Naive thymus-derived CD8-positive, alpha-beta T cell (primary cell): ENCODE measurements at regions not wholly inside any gene's neighbourhood (a gene's known extent, or its start where the extent isn't known, plus 50 kb on each side); places are given as distances from the start of the nearest gene placed in this dataset.
A peak's percentile ranks its signal among the peaks of the same experiment; 100 is the strongest.
"Not testable (repeated sequence)": the region's sequence is repeated elsewhere in the genome, so short reads cannot be mapped to it uniquely, and the experiment has no call there.

ENCODE experiments used
- ATAC-seq, 2 donors: fragments of 150-1000 bp; cut with Tn5 transposase in 1 of 2; sonication (Bioruptor Pico), chemical (Tn5 transposase) in 1 of 2; 1 replicate in 1 of 2; 2 replicates in 1 of 2; pipeline ENCODE4 v1.10.0; 2021; ENCODE audit warnings: mild to moderate bottlenecking in 2 of 2, moderate library complexity in 2 of 2
- POLR2A ChIA-PET: fragments of 350-600 bp; sonication (Branson Sonifier 250); formaldehyde crosslinking; loops from one replicate; lab custom pipeline; 2021; ENCODE audit warnings: antibody characterized with exemption; lab: Charles Lee
- DNase-seq, 10 donors: peaks; one replicate each; pipeline versions ENCODE4 v3.0.0 to v3.0.0-alpha.2; 2020 to 2022
- H3K27ac Mint-ChIP-seq, 10 donors: one replicate each; pipeline ENCODE4 v1.8.0; 2020 to 2022; ENCODE audit warnings: mild to moderate bottlenecking in 10 of 10, mixed read lengths in 10 of 10, moderate library complexity in 4 of 10, inconsistent platforms in 1 of 10
- H3K27me3 Mint-ChIP-seq, 5 donors: one replicate each; pipeline ENCODE4 v1.8.0; 2021 to 2022; ENCODE audit warnings: mixed read lengths in 5 of 5
- H3K36me3 Mint-ChIP-seq, 3 donors: one replicate each; pipeline ENCODE4 v1.8.0; 2020 to 2022; ENCODE audit warnings: mixed read lengths in 3 of 3, mild to moderate bottlenecking in 2 of 3, inconsistent platforms in 1 of 3
- H3K4me1 Mint-ChIP-seq, 4 donors: one replicate each; pipeline ENCODE4 v1.8.0; 2021 to 2022; ENCODE audit warnings: mixed read lengths in 4 of 4
- H3K4me3 Mint-ChIP-seq, 10 donors: one replicate each; pipeline ENCODE4 v1.8.0; 2020 to 2022; ENCODE audit warnings: mild to moderate bottlenecking in 10 of 10, mixed read lengths in 10 of 10, moderate library complexity in 6 of 10, inconsistent platforms in 1 of 10
- H3K9me3 Mint-ChIP-seq, 9 donors: one replicate each; pipeline ENCODE4 v1.8.0; 2020 to 2022; ENCODE audit warnings: mixed read lengths in 9 of 9, mild to moderate bottlenecking in 3 of 9, inconsistent platforms in 1 of 9, moderate library complexity in 1 of 9

DNA sequence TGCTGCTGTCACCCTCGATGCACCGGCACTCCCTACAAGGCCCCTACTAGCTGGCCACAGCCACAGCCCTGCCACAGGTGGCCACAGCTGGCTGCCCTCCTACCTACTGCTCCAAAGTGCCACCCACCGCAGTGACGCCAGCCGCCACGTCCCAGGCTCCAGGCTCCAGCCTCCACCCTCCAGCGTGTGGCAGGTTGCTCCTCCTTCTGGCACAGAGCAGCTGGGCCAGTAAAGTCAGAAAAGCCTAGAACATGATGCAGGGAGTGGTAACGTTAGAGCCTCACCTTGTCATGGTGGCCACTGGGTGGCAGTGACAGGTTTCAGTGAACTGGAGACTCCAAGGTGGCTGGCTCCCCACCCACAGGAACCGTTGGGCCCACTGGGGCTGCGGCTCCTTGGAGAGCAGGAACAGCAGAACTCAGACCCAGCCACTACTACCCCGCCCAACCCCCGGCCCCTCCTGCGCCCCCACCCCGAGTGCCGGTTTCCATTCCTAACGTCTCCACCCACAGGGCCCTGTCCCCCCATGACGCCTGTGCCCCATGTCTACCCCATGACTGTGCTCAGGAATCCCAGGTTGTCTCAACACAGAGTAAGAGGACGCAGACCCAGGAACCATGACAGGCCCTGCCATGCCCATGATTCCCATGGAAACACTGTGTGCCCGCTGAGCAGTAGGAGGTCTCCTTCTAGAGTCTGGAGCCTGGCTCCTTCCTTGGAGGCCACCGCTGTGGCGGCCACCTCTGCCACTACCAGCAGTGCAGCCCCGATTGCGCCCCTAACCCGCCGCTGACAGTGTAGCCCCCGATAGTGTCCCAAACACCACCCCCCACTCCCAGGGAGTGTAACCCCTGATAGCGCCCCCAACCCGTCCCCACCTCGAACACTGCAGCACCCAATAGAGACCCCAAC lies 52.3 kb upstream of the ZNF33B start:
- DNase-seq (no peak), ATAC-seq (no peak)
- Mint-ChIP-seq H3K4me1 (peaks cover 0 to 13% (median 0%) of the 10 kb centered on the region in 4 donors), H3K27me3 (peaks cover 0 to 7% (median 3%) of the 10 kb centered on the region in 5 donors), H3K4me3 (no peak overlapping the region), H3K9me3 (peaks cover 0 to 4% (median 0%) of the 10 kb centered on the region in 9 donors), H3K27ac (no peak overlapping the region), H3K36me3 (no peaks in the 10 kb centered on the region)
- POLR2A ChIA-PET = no interaction called here

DNA sequence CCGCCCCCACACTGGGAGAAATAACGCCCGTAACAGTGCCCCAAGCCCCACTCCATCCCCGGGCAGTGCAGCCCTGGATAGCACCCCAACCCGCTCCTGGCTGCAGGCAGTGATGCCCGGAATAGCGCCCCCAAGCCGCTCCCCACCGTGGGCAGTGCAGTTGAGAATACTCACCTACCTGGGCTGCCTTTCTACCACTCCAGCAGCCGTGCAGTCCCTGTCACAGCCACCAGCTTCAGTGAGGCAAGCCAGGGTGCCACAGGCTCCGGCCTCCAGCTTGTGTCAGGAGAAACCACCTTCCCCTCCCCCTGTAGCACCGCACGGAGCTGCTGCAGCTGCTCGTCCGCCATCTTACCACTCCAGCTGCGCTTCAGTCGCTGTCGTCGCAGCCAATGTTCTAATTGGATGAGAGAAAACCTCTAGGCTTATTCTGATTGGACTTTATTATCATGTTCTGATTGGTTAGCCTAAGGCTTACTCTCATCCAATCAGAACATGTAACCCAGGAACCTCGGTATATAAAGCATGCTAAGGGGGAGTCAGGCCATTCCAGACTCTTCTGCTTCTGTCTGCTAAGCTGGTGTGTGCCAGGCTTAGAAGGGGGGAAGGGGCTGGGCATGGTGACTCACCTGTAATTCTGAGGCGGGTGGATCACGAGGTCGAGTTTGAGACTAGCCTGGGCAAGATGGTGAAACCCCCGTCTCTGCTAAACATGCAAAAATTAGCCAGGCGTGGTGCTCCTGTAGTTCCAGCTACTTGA lies 53.2 kb upstream of the ZNF33B start:
- peak overlapping the region in 1 of 10 donors; percentile 8 for H3K27ac Mint-ChIP-seq
- H3K27me3 Mint-ChIP-seq = peaks cover 0 to 7% (median 3%) of the 10 kb centered on the region in 5 donors
- peak overlapping the region in 1 of 10 donors; percentile 60 for H3K4me3 Mint-ChIP-seq
- no peaks in the 10 kb centered on the region for H3K36me3 Mint-ChIP-seq
- POLR2A ChIA-PET = no interaction called here
- H3K4me1 Mint-ChIP-seq = peaks cover 0 to 13% (median 0%) of the 10 kb centered on the region in 4 donors
- DNase-seq (no peak), ATAC-seq (no peak)
- H3K9me3 Mint-ChIP-seq = peaks cover 0 to 4% (median 0%) of the 10 kb centered on the region in 9 donors

DNA sequence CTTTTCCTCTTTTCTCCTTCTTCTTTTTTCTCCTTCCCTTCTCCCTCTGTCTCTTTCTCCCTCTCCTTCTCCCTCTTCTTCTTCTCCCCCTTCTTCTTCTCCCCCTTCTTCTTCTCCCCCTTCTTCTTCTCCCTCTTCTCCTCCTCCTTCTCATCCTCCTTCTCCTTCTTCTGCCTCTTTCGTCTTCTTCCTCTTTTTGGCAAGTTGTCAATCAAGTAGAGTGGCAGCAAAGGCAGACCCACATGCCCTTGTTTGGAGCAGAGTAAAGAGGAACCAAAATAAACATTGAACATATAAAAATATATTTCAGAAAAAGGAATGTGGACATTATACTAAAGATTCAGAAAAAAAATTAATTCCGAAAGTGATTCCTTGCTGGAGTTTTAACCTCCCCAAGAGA lies 59.6 kb upstream of the ZNF33B start:
- Mint-ChIP-seq H3K4me3 (no peak overlapping the region), H3K9me3 (peaks cover 0 to 7% (median 0%) of the 10 kb centered on the region in 9 donors), H3K27me3 (peaks cover 13 to 50% (median 23%) of the 10 kb centered on the region in 5 donors), H3K27ac (no peak overlapping the region), H3K36me3 (peaks cover 0 to 3% (median 2%) of the 10 kb centered on the region in 3 donors), H3K4me1 (no peaks in the 10 kb centered on the region)
- ATAC-seq (no peak), DNase-seq (no peak)
- POLR2A ChIA-PET = no interaction called here

DNA sequence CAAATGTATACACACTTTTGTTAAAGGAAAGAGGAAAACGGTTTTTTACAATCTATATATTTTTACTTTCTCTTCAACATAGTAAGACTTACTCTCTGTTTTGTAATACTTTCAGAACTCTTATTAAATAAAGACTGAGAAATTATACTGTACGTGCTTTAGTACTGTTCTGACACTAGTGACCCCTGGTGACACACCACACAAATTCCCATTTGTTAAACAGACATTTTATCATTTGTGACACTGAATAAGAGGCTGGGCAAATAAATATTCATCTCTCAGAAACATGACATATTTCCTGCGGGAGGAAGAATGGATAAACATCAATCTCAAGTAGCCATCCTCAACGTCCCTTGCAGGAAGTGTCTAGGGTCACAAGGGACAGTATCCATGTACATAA lies 68.9 kb upstream of the ZNF33B start:
- Mint-ChIP-seq H3K4me1 (no peaks in the 10 kb centered on the region), H3K27ac (no peak overlapping the region), H3K9me3 (no peaks in the 10 kb centered on the region), H3K36me3 (no peaks in the 10 kb centered on the region), H3K4me3 (no peak overlapping the region), H3K27me3 (peaks cover 9 to 31% (median 15%) of the 10 kb centered on the region in 5 donors)
- DNase-seq (no peak), ATAC-seq (no peak)
- POLR2A ChIA-PET = no interaction called here

DNA sequence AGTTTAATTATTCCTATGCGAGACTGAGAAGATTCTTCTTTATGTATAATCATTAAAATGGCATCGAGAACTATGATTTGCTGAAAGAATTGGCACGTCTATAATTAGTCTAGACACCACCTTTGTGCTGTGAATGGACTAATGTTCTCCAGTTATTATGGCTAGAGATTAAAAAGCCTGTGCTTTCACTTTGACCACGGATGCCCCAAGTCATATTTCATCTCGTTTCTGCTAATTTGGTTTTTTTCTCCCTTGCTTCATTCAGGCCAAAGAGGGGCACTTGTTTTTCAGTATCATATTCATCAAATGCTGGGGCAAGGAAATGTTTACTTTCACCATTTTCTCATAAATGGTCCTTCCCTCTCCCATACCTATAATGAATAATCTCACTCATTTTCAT lies 63.3 kb upstream of the BMS1 start:
- ATAC-seq, DNase-seq, H3K36me3 Mint-ChIP-seq, H3K4me3 Mint-ChIP-seq, H3K27ac Mint-ChIP-seq, H3K4me1 Mint-ChIP-seq, POLR2A ChIA-PET, H3K9me3 Mint-ChIP-seq: not testable (repeated sequence)
- peaks cover 2 to 36% (median 16%) of the 10 kb centered on the region in 5 donors for H3K27me3 Mint-ChIP-seq

DNA sequence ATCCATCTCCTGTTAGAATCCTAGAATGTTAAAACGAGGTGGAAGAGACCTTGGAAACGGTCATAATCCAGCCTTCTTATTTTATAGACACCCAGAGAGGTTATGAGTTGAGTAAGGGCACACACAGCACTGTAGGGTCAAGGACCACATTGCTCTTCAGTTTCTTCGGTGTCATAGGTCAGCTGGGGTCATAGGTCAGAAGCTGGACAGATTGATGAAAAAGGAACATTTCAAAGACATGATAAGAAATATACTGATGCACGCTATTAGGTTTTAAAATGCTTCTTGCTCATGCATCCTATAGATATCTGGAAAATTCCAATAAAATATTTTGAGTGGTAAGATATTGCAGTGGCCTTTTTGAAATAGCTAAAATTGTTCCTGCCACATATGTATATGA lies 60.0 kb upstream of the BMS1 start:
- H3K4me1 Mint-ChIP-seq = no peaks in the 10 kb centered on the region
- H3K27me3 Mint-ChIP-seq = peaks cover 6 to 53% (median 17%) of the 10 kb centered on the region in 5 donors
- no peak overlapping the region for H3K4me3 Mint-ChIP-seq
- H3K36me3 Mint-ChIP-seq = no peaks in the 10 kb centered on the region
- no peak for ATAC-seq
- H3K27ac Mint-ChIP-seq = no peak overlapping the region
- POLR2A ChIA-PET = no interaction called here
- DNase-seq = no peak
- H3K9me3 Mint-ChIP-seq = no peaks in the 10 kb centered on the region

DNA sequence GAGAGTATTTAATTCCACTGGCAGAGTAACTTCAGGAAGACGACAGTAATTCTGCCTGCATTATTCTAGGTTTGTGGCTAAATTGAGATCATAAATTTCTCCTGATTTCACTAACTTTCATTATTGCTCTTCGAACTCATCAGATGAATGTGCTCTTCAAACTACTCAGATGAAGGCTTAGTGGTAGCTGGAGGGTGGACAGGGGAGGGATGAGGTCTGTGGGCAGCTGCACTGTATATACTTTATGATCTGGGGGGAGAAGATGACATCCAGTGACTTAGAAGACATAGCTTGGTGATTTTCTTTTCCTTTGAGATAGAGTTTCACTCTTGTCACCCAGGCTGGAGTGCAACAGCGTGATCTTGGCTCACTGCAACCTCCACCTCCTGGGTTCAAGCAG lies 59.0 kb upstream of the BMS1 start:
- ATAC-seq, H3K4me1 Mint-ChIP-seq, H3K4me3 Mint-ChIP-seq, DNase-seq, POLR2A ChIA-PET, H3K36me3 Mint-ChIP-seq, H3K27ac Mint-ChIP-seq, H3K9me3 Mint-ChIP-seq: not testable (repeated sequence)
- peaks cover 4 to 54% (median 16%) of the 10 kb centered on the region in 5 donors for H3K27me3 Mint-ChIP-seq

DNA sequence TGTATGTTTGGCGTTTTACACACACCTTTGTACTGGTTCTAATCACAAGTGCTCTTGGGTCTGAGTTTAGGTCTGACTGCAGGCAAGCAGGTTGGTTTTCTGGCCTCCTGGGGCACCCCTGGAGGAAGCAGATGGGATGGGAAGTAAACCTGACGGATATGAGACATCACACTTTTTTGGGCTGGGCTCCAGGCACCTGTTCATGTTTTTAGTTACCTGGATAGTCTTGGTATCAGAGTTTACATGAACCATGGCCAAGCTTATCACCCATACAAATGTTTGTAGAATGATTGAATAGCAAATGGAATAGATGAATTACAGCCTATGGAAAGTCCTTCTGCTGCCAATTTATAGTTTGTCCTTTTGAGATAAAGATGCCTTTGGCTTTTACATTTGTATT lies 57.9 kb upstream of the BMS1 start:
- H3K4me3 Mint-ChIP-seq, POLR2A ChIA-PET, H3K4me1 Mint-ChIP-seq: not testable (repeated sequence)

DNA sequence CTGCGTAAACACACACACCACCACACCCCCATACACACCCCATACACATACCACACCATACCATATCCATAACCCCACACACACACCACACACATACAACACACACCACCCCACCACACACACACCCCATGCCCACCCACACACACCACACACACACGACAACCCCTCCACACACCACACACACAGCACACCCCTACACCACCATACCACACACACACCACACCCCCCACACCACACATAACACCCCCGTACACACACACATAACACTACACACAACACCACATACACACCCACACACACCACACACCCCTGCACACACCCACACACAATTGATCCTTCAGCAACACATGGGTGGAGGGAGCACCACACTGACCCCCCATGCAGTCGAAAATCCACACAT lies 50.3 kb upstream of the BMS1 start:
- POLR2A ChIA-PET = no interaction called here
- peaks cover 0 to 1% (median 0%) of the 10 kb centered on the region in 9 donors for H3K9me3 Mint-ChIP-seq
- ATAC-seq = no peak
- H3K27ac Mint-ChIP-seq = no peak overlapping the region
- no peak for DNase-seq
- peaks cover 0 to 1% (median 0%) of the 10 kb centered on the region in 4 donors for H3K4me1 Mint-ChIP-seq
- peak overlapping the region in 1 of 10 donors; percentile 40 for H3K4me3 Mint-ChIP-seq
- H3K36me3 Mint-ChIP-seq = no peaks in the 10 kb centered on the region
- H3K27me3 Mint-ChIP-seq = peaks cover 16 to 30% (median 22%) of the 10 kb centered on the region in 5 donors

More for the DNA sequence above, 57.9 kb upstream of the BMS1 start:
- not testable (repeated sequence) for ATAC-seq, H3K27ac Mint-ChIP-seq, H3K9me3 Mint-ChIP-seq, DNase-seq, H3K36me3 Mint-ChIP-seq
- peaks cover 8 to 59% (median 18%) of the 10 kb centered on the region in 5 donors for H3K27me3 Mint-ChIP-seq
